HCT116 (cell line): ENCODE measurements at regions not wholly inside any gene's neighbourhood (a gene's known extent, or its start where the extent isn't known, plus 50 kb on each side); places are given as distances from the start of the nearest gene placed in this dataset.

ENCODE experiments used
- ATAC-seq: fragments of 200-7000 bp; cut with Tn5 transposase; 2 replicates; pipeline ENCODE4 v1.9.1; 2020; ENCODE audit warnings: mild to moderate bottlenecking, moderate library complexity
- BruUV-seq: library from RNA; stranded (reverse); fragments of 400-500 nt; replicated peaks from 2 replicates; lab custom pipeline; 2021; lab: Mats Ljungman, UMichigan
- CTCF ChIA-PET: fragments of 300-600 bp; sonication (Branson Sonifier 250); formaldehyde crosslinking; loops from one replicate; lab custom pipeline; 2021; ENCODE audit warnings: antibody characterized with exemption; lab: Charles Lee
- POLR2A ChIA-PET: fragments of 300-600, 350-600 bp; sonication (Branson Sonifier 250); formaldehyde crosslinking; loops from one replicate; lab custom pipeline; 2021; ENCODE audit warnings: antibody characterized with exemption; lab: Charles Lee
- RAD21 ChIA-PET, 2 experiments: fragments of 300-600 bp; sonication (Branson Sonifier 250); formaldehyde crosslinking; loops; one replicate each; lab custom pipeline; 2023; ENCODE audit warnings: low total read pairs in 2 of 2; ENCODE audit not compliant: uncharacterized antibody in 2 of 2, unreplicated experiment in 2 of 2, low non-redundant PET in 1 of 2; lab: Charles Lee
- DNase-seq: peaks from one replicate; pipeline ENCODE4 v3.0.0-alpha.2; 2010; ENCODE audit warnings: low read depth, low spot score
- H2AFZ ChIP-seq: fragments of 200-600 bp; shearing (Covaris generic), sonication (generic); 2 replicates; pipeline ENCODE4 v1.6.1; 2017; ENCODE audit warnings: low read depth, mixed run types, mixed read lengths, antibody characterized with exemption, low read length; ENCODE audit not compliant: poor library complexity, severe bottlenecking
- H3K27ac ChIP-seq: 2 replicates; pipeline ENCODE4 v1.5.1; 2012; ENCODE audit warnings: low read depth, low read length
- H3K27me3 ChIP-seq: fragments of 200-600 bp; sonication (generic); 2 replicates; pipeline ENCODE4 v1.6.1; 2016; ENCODE audit warnings: mixed run types, low read length, mixed read lengths; ENCODE audit not compliant: insufficient read depth
- H3K36me3 ChIP-seq, 2 experiments: fragments of 200-500 bp in 1 of 2; fragments of 200-600 bp in 1 of 2; sonication (Bioruptor generic) in 1 of 2; sonication (generic) in 1 of 2; 2 replicates each; pipeline versions ENCODE4 v1.5.1 to v1.6.1; 2014 to 2016; ENCODE audit warnings: low read length in 2 of 2, inconsistent platforms in 1 of 2, mixed read lengths in 1 of 2, mixed run types in 1 of 2; ENCODE audit not compliant: insufficient read depth in 2 of 2, control insufficient read depth in 1 of 2
- H3K4me1 ChIP-seq, 2 experiments: fragments of 200-600 bp in 1 of 2; sonication (generic) in 1 of 2; 2 replicates each; pipeline versions ENCODE4 v1.5.1 to v1.6.1; 2012 to 2017; ENCODE audit warnings: low read length in 2 of 2, inconsistent platforms in 1 of 2, mild to moderate bottlenecking in 1 of 2, mixed read lengths in 1 of 2, mixed run types in 1 of 2, moderate library complexity in 1 of 2; ENCODE audit not compliant: insufficient read depth in 2 of 2, control insufficient read depth in 1 of 2
- H3K4me2 ChIP-seq: fragments of 200-600 bp; sonication (generic); 2 replicates; pipeline ENCODE4 v1.6.1; 2017; ENCODE audit warnings: mixed run types, low read length, mixed read lengths
- H3K4me3 ChIP-seq, 2 experiments: fragments of 200-600 bp in 1 of 2; sonication (generic) in 1 of 2; replicated peaks in 1 of 2; 2 replicates each; pipeline ENCODE4 v1.5.1; 2011 to 2016; ENCODE audit warnings: low read length in 2 of 2, control low read depth in 1 of 2, low read depth in 1 of 2, mild to moderate bottlenecking in 1 of 2, mixed read lengths in 1 of 2, mixed run types in 1 of 2
- H3K79me2 ChIP-seq: fragments of 200-600 bp; sonication (generic); 2 replicates; pipeline ENCODE4 v1.6.1; 2017; ENCODE audit warnings: mild to moderate bottlenecking, mixed run types, low read length, moderate library complexity, mixed read lengths; ENCODE audit not compliant: insufficient read depth
- H3K9ac ChIP-seq: fragments of 200-600 bp; sonication (generic); 2 replicates; pipeline ENCODE4 v1.6.1; 2016; ENCODE audit warnings: low read length, mixed read lengths
- H3K9me2 ChIP-seq: fragments of 200-600 bp; sonication (generic), shearing (Covaris generic); 2 replicates; pipeline ENCODE4 v1.6.1; 2017; ENCODE audit warnings: mixed run types, mild to moderate bottlenecking, moderate library complexity; ENCODE audit not compliant: insufficient read depth
- H3K9me3 ChIP-seq, 2 experiments: fragments of 200-500 bp in 1 of 2; fragments of 200-600 bp in 1 of 2; sonication (Bioruptor generic) in 1 of 2; sonication (generic) in 1 of 2; 2 replicates each; pipeline ENCODE4 v1.6.1; 2014 to 2017; ENCODE audit warnings: low read length in 2 of 2, mixed read lengths in 2 of 2, inconsistent platforms in 1 of 2, low read depth in 1 of 2, mild to moderate bottlenecking in 1 of 2, mixed run types in 1 of 2, moderate library complexity in 1 of 2; ENCODE audit not compliant: control insufficient read depth in 1 of 2, insufficient read depth in 1 of 2
- H4K20me1 ChIP-seq: fragments of 200-600 bp; sonication (generic), shearing (Covaris generic); 2 replicates; pipeline ENCODE4 v1.6.1; 2017; ENCODE audit warnings: mixed run types, mild to moderate bottlenecking, moderate library complexity; ENCODE audit not compliant: insufficient read depth
- CBX3 ChIP-seq: IDR thresholded peaks from 2 replicates; pipeline ENCODE4 v1.6.1; 2012; ENCODE audit warnings: low read depth
- ELF1 ChIP-seq: IDR thresholded peaks from 2 replicates; pipeline ENCODE4 v1.6.1; 2012; ENCODE audit warnings: low read depth, borderline replicate concordance
- EZH2 ChIP-seq: fragments of 200-600 bp; sonication (generic); IDR thresholded peaks from 2 replicates; pipeline ENCODE4 v1.6.1; 2017; ENCODE audit warnings: antibody characterized with exemption, mixed run types
- JUND ChIP-seq: IDR thresholded peaks from 2 replicates; pipeline ENCODE4 v1.6.1; 2012
- POLR2A ChIP-seq: IDR thresholded peaks from 2 replicates; pipeline ENCODE4 v1.7.0; 2011; ENCODE audit warnings: borderline replicate concordance; ENCODE audit not compliant: insufficient read depth, insufficient read length; ENCODE audit errors: extremely low read depth
- RAD21 ChIP-seq: IDR thresholded peaks from 2 replicates; pipeline ENCODE4 v1.6.1; 2012; ENCODE audit warnings: low read depth, mild to moderate bottlenecking
- SIN3A ChIP-seq: IDR thresholded peaks from 2 replicates; pipeline ENCODE4 v1.6.1; 2012; ENCODE audit warnings: low read depth
- SP1 ChIP-seq: IDR thresholded peaks from 2 replicates; pipeline ENCODE4 v1.6.1; 2012; ENCODE audit warnings: low read depth
- TCF7L2 ChIP-seq: IDR thresholded peaks from 2 replicates; pipeline ENCODE4 v1.7.0; 2011; ENCODE audit warnings: borderline replicate concordance, inconsistent platforms; ENCODE audit not compliant: insufficient read depth, insufficient read length; ENCODE audit errors: extremely low read depth
- YY1 ChIP-seq: IDR thresholded peaks from 2 replicates; pipeline ENCODE4 v1.6.1; 2011; ENCODE audit warnings: low read length, low read depth, moderate library complexity, mild to moderate bottlenecking; ENCODE audit not compliant: insufficient replicate concordance; ENCODE audit errors: extremely low read depth
- ZFX ChIP-seq: fragments of 450-650 bp; IDR thresholded peaks from 2 replicates; pipeline ENCODE4 v1.6.1; 2017
- ZNF274 ChIP-seq: fragments of 200-500 bp; sonication (Bioruptor generic); IDR thresholded peaks from 2 replicates; pipeline ENCODE4 v1.6.1; 2014; ENCODE audit warnings: mild to moderate bottlenecking, low read depth, low read length, inconsistent platforms
- intact Hi-C: fragments of 100-400 bp; cut with micrococcal nuclease; formaldehyde crosslinking; loops from 2 replicates; pipeline ENCODE4 v1.10.0; 2022
- TF ChIP-seq, protein P1 (sequence below), 3 experiments: fragments of 200-600 bp in 1 of 3; sonication (generic) in 1 of 3; IDR thresholded peaks in 2 of 3; conservative IDR thresholded peaks in 1 of 3; 2 replicates each; pipeline ENCODE4 v1.5.1; 2012 to 2017; ENCODE audit warnings: low read depth in 2 of 3, low read length in 2 of 3, antibody characterized with exemption in 1 of 3, borderline replicate concordance in 1 of 3, control low read depth in 1 of 3, mild to moderate bottlenecking in 1 of 3, mixed read lengths in 1 of 3, mixed run types in 1 of 3, moderate library complexity in 1 of 3; ENCODE audit not compliant: insufficient read depth in 1 of 3
- TF ChIP-seq, protein P2 (sequence below): IDR thresholded peaks from 2 replicates; pipeline ENCODE4 v1.6.1; 2012
- TF ChIP-seq, protein P3 (sequence below): IDR thresholded peaks from 2 replicates; pipeline ENCODE4 v1.6.1; 2012; ENCODE audit warnings: low read depth
- TF ChIP-seq, protein P4 (sequence below): IDR thresholded peaks from 2 replicates; pipeline ENCODE4 v1.6.1; 2012

DNA sequence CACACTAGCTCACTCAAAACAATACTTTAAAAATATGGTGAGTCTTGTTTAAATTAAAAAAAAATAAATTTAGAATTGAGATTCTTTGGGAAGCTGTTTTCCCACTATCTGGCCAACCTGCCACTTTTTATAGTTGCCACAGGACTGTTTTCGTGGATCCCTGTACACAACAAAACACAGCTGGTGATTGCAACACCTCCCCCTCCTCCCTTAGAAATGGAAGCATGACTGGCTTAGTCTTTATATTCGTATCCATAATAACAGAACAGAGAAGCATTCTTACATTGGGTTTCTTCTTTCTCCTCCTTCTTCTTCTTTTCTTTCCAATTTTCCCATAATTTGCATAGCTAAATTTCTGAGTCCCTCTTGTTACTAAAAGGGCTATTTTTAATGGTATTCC, 79.5 kb upstream of the GJB6 start:
- no peak for DNase-seq
- intact Hi-C loops = no loop called here
- ChIA-PET POLR2A (no interaction called here), CTCF (interaction anchor here (0.7 to 1.0 kb wide), 3 partner anchors 17 to 370 kb away, joined by 3 read pairs; no protein-coding TSS in a partner anchor), RAD21 (no interaction called here)
- H3K4me1 ChIP-seq = no peaks in the 10 kb centered on the region
- peaks cover 0 to 9% of the 10 kb centered on the region in 2 experiments; a peak in 1 of 4 replicates for H3K9me3 ChIP-seq
- TF ChIP-seq ZFX (no peak), YY1 (no peak), JUND (no peak)
- TF ChIP-seq, protein P1, sequence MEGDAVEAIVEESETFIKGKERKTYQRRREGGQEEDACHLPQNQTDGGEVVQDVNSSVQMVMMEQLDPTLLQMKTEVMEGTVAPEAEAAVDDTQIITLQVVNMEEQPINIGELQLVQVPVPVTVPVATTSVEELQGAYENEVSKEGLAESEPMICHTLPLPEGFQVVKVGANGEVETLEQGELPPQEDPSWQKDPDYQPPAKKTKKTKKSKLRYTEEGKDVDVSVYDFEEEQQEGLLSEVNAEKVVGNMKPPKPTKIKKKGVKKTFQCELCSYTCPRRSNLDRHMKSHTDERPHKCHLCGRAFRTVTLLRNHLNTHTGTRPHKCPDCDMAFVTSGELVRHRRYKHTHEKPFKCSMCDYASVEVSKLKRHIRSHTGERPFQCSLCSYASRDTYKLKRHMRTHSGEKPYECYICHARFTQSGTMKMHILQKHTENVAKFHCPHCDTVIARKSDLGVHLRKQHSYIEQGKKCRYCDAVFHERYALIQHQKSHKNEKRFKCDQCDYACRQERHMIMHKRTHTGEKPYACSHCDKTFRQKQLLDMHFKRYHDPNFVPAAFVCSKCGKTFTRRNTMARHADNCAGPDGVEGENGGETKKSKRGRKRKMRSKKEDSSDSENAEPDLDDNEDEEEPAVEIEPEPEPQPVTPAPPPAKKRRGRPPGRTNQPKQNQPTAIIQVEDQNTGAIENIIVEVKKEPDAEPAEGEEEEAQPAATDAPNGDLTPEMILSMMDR (IDR thresholded peaks at IDR 0.05 in 2 of 3, conservative IDR thresholded peaks at IDR 0.05 in 1 of 3; ENCODE audit: borderline replicate concordance in 1 of 3, insufficient read depth in 1 of 3, low read depth in 2 of 3, low read length in 2 of 3) = no peak
- TF ChIP-seq, protein P2, sequence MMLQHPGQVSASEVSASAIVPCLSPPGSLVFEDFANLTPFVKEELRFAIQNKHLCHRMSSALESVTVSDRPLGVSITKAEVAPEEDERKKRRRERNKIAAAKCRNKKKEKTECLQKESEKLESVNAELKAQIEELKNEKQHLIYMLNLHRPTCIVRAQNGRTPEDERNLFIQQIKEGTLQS = no peak
- no peak for ATAC-seq
- no peaks in the 10 kb centered on the region for H3K36me3 ChIP-seq
- BruUV-seq = no TSS peak
- H3K27me3 ChIP-seq = no peaks in the 10 kb centered on the region
- H3K27ac ChIP-seq = no peak overlapping the region
- no peak overlapping the region for H3K4me3 ChIP-seq
- H4K20me1 ChIP-seq = no peaks in the 10 kb centered on the region
- no peak overlapping the region for H3K4me2 ChIP-seq
- H3K79me2 ChIP-seq = no peaks in the 10 kb centered on the region
- no peaks in the 10 kb centered on the region for H3K9me2 ChIP-seq
- H3K9ac ChIP-seq = no peak overlapping the region
- no peak overlapping the region for H2AFZ ChIP-seq

DNA sequence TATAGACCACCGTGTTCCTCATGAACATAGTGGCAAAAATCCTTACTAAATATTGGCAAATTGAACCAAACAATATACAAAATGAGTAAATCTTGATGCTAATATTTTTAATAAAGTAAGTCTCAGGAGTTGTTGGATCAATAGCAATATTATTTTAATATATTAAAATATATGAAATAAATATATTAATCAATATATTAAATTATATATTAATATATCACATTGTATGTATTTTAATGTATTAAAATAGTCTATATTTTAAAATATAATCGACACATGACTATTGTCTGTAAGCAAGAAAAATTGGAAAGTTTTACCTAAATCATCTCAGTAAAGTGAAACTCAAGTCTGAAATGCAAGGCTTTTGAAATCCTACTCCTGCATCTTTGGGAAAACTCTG, 78.9 kb upstream of the GJB6 start:
- no TSS peak for BruUV-seq
- H3K27me3 ChIP-seq = no peaks in the 10 kb centered on the region
- no peak overlapping the region for H3K4me3 ChIP-seq
- RAD21 ChIA-PET = no interaction called here
- H3K79me2 ChIP-seq = no peaks in the 10 kb centered on the region
- no peaks in the 10 kb centered on the region for H4K20me1 ChIP-seq
- no peak overlapping the region for H3K27ac ChIP-seq
- no peaks in the 10 kb centered on the region for H3K36me3 ChIP-seq
- H3K9ac ChIP-seq = no peak overlapping the region
- intact Hi-C loops = no loop called here
- DNase-seq (no peak), ATAC-seq (no peak)
- CTCF ChIA-PET = interaction anchor here (0.7 to 1.0 kb wide), 2 partner anchors 17 to 370 kb away, joined by 3 read pairs; no protein-coding TSS in a partner anchor
- H3K9me2 ChIP-seq = no peaks in the 10 kb centered on the region
- H3K4me2 ChIP-seq = no peak overlapping the region
- POLR2A ChIA-PET = no interaction called here
- no peak overlapping the region for H2AFZ ChIP-seq
- peaks cover 0 to 9% of the 10 kb centered on the region in 2 experiments; a peak in 1 of 4 replicates for H3K9me3 ChIP-seq
- no peaks in the 10 kb centered on the region for H3K4me1 ChIP-seq
- TF ChIP-seq JUND (no peak), ELF1 (no peak), SP1 (no peak), TCF7L2 (no peak), EZH2 (no peak), CBX3 (no peak), RAD21 (no peak), ZNF274 (no peak), SIN3A (no peak), POLR2A (no peak)
- TF ChIP-seq, protein P3, sequence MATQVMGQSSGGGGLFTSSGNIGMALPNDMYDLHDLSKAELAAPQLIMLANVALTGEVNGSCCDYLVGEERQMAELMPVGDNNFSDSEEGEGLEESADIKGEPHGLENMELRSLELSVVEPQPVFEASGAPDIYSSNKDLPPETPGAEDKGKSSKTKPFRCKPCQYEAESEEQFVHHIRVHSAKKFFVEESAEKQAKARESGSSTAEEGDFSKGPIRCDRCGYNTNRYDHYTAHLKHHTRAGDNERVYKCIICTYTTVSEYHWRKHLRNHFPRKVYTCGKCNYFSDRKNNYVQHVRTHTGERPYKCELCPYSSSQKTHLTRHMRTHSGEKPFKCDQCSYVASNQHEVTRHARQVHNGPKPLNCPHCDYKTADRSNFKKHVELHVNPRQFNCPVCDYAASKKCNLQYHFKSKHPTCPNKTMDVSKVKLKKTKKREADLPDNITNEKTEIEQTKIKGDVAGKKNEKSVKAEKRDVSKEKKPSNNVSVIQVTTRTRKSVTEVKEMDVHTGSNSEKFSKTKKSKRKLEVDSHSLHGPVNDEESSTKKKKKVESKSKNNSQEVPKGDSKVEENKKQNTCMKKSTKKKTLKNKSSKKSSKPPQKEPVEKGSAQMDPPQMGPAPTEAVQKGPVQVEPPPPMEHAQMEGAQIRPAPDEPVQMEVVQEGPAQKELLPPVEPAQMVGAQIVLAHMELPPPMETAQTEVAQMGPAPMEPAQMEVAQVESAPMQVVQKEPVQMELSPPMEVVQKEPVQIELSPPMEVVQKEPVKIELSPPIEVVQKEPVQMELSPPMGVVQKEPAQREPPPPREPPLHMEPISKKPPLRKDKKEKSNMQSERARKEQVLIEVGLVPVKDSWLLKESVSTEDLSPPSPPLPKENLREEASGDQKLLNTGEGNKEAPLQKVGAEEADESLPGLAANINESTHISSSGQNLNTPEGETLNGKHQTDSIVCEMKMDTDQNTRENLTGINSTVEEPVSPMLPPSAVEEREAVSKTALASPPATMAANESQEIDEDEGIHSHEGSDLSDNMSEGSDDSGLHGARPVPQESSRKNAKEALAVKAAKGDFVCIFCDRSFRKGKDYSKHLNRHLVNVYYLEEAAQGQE = no peak
- TF ChIP-seq, protein P4, sequence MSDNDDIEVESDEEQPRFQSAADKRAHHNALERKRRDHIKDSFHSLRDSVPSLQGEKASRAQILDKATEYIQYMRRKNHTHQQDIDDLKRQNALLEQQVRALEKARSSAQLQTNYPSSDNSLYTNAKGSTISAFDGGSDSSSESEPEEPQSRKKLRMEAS = no peak
